ENCODE measurements at regions not wholly inside any gene's neighbourhood (a gene's known extent, or its start where the extent isn't known, plus 50 kb on each side); places are given as distances from the start of the nearest gene placed in this dataset.

- intact Hi-C loops (cut with DNase I; ENCODE audit: low total_unique reads): no loop called here
- H3K27me3 ChIP-seq: no peaks in the 10 kb centered on the region
- no peak overlapping the region for H3K27ac ChIP-seq
- H3K4me1 ChIP-seq: peaks cover 0 to 31% (median 12%) of the 10 kb centered on the region in 4 donors
- H3K4me3 ChIP-seq: no peak overlapping the region
- TF ChIP-seq CTCF (IDR thresholded peaks at IDR 0.05): no peak
- no peaks in the 10 kb centered on the region for H3K9me3 ChIP-seq
- no peak for DNase-seq
- H3K36me3 ChIP-seq: no peaks in the 10 kb centered on the region
These were observed 566.9 kb upstream of the CCDC54 start for GRCh38 chr3:106810300-106810875.

GRCh38 chr3:106811376-106811775 is 565.9 kb upstream of the CCDC54 start:
- H3K9me3 ChIP-seq: no peaks in the 10 kb centered on the region
- DNase-seq: no peak
- no peak for TF ChIP-seq CTCF (IDR thresholded peaks at IDR 0.05)
- intact Hi-C loops (cut with DNase I; ENCODE audit: low total_unique reads): no loop called here
- peaks cover 0 to 31% (median 12%) of the 10 kb centered on the region in 4 donors for H3K4me1 ChIP-seq
- no peak overlapping the region for H3K27ac ChIP-seq
- no peak overlapping the region for H3K4me3 ChIP-seq
- no peaks in the 10 kb centered on the region for H3K27me3 ChIP-seq
- H3K36me3 ChIP-seq: no peaks in the 10 kb centered on the region

GRCh38 chr3:106813742-106814141 is 563.5 kb upstream of the CCDC54 start:
- no peak for DNase-seq
- Histone ChIP-seq H3K4me3 (no peak overlapping the region), H3K27me3 (no peaks in the 10 kb centered on the region), H3K36me3 (no peaks in the 10 kb centered on the region), H3K4me1 (peaks cover 0 to 31% (median 12%) of the 10 kb centered on the region in 4 donors), H3K9me3 (no peaks in the 10 kb centered on the region), H3K27ac (peak overlapping the region; percentile 10 to 62)
- TF ChIP-seq CTCF (IDR thresholded peaks at IDR 0.05): no peak
- intact Hi-C loops (cut with DNase I; ENCODE audit: low total_unique reads): no loop called here

- TF ChIP-seq CTCF (IDR thresholded peaks at IDR 0.05): no peak
- H3K9me3 ChIP-seq: no peaks in the 10 kb centered on the region
- peak overlapping the region; percentile 10 to 62 for H3K27ac ChIP-seq
- H3K36me3 ChIP-seq: no peaks in the 10 kb centered on the region
- intact Hi-C loops (cut with DNase I; ENCODE audit: low total_unique reads): no loop called here
- no peak for DNase-seq
- peaks cover 0 to 31% (median 12%) of the 10 kb centered on the region in 4 donors for H3K4me1 ChIP-seq
- no peaks in the 10 kb centered on the region for H3K27me3 ChIP-seq
- no peak overlapping the region for H3K4me3 ChIP-seq
These were observed 563.0 kb upstream of the CCDC54 start for GRCh38 chr3:106814231-106814630.

GRCh38 chr3:106816838-106817237 is 560.4 kb upstream of the CCDC54 start:
- Histone ChIP-seq H3K27me3 (no peaks in the 10 kb centered on the region), H3K9me3 (no peaks in the 10 kb centered on the region), H3K27ac (no peak overlapping the region), H3K4me1 (peaks cover 0 to 15% (median 10%) of the 10 kb centered on the region in 4 donors), H3K4me3 (no peak overlapping the region), H3K36me3 (no peaks in the 10 kb centered on the region)
- no peak for TF ChIP-seq CTCF (IDR thresholded peaks at IDR 0.05)
- no peak for DNase-seq
- intact Hi-C loops (cut with DNase I; ENCODE audit: low total_unique reads): no loop called here

- H3K27me3 ChIP-seq: no peaks in the 10 kb centered on the region
- peaks cover 0 to 15% (median 10%) of the 10 kb centered on the region in 4 donors for H3K4me1 ChIP-seq
- H3K9me3 ChIP-seq: no peaks in the 10 kb centered on the region
- DNase-seq: no peak
- no peak for TF ChIP-seq CTCF (IDR thresholded peaks at IDR 0.05)
- intact Hi-C loops (cut with DNase I; ENCODE audit: low total_unique reads): no loop called here
- no peak overlapping the region for H3K4me3 ChIP-seq
- H3K36me3 ChIP-seq: no peaks in the 10 kb centered on the region
- H3K27ac ChIP-seq: no peak overlapping the region
These were observed 559.5 kb upstream of the CCDC54 start for GRCh38 chr3:106817706-106818105.

Measured in tibial artery (tissue), 4 donors.